BE2C (cell line): ENCODE measurements at regions not wholly inside any gene's neighbourhood (a gene's known extent, or its start where the extent isn't known, plus 50 kb on each side); places are given as distances from the start of the nearest gene placed in this dataset.
"Not testable (repeated sequence)": the region's sequence is repeated elsewhere in the genome, so short reads cannot be mapped to it uniquely, and the experiment has no call there.

Experiments used
- DNase-seq: peaks from one replicate; pipeline ENCODE4 v3.0.0-alpha.2; 2020
- H3K27me3 ChIP-seq: fragments of 250-450 bp; sonication (Bioruptor Pico); 2 replicates; pipeline ENCODE4 v1.5.1; 2020; ENCODE audit warnings: mild to moderate bottlenecking
- H3K36me3 ChIP-seq: fragments of 250-450 bp; sonication (Bioruptor Pico); 2 replicates; pipeline ENCODE4 v1.5.1; 2020; ENCODE audit warnings: mild to moderate bottlenecking
- H3K4me1 ChIP-seq: fragments of 250-450 bp; sonication (Bioruptor Pico); 2 replicates; pipeline ENCODE4 v1.5.1; 2020
- H3K4me3 ChIP-seq: 2 replicates; pipeline ENCODE4 v1.5.1; 2011; ENCODE audit warnings: low read depth, low read length
- H3K9me3 ChIP-seq: fragments of 250-450 bp; sonication (Bioruptor Pico); 2 replicates; pipeline ENCODE4 v1.5.1; 2020
- CTCF ChIP-seq: IDR thresholded peaks from 2 replicates; pipeline ENCODE4 v1.5.1; 2012; ENCODE audit warnings: mild to moderate bottlenecking, low read depth, low read length

GRCh38 chr18:59795882-59796281 lies 98.7 kb upstream of the CCBE1 start:
- H3K36me3 ChIP-seq, result no peaks in the 10 kb centered on the region
- no peaks in the 10 kb centered on the region for H3K9me3 ChIP-seq
- H3K4me3 ChIP-seq, result no peak overlapping the region
- no peak for TF ChIP-seq CTCF
- H3K27me3 ChIP-seq, result no peaks in the 10 kb centered on the region
- no peak for DNase-seq
- H3K4me1 ChIP-seq, result no peaks in the 10 kb centered on the region

- Histone ChIP-seq H3K9me3 (no peaks in the 10 kb centered on the region), H3K36me3 (no peaks in the 10 kb centered on the region), H3K27me3 (no peaks in the 10 kb centered on the region), H3K4me3 (no peak overlapping the region), H3K4me1 (no peaks in the 10 kb centered on the region)
- no peak for DNase-seq
- TF ChIP-seq CTCF, result no peak
Observed at GRCh38 chr18:59792353-59792752, 95.1 kb upstream of the CCBE1 start.

DNA sequence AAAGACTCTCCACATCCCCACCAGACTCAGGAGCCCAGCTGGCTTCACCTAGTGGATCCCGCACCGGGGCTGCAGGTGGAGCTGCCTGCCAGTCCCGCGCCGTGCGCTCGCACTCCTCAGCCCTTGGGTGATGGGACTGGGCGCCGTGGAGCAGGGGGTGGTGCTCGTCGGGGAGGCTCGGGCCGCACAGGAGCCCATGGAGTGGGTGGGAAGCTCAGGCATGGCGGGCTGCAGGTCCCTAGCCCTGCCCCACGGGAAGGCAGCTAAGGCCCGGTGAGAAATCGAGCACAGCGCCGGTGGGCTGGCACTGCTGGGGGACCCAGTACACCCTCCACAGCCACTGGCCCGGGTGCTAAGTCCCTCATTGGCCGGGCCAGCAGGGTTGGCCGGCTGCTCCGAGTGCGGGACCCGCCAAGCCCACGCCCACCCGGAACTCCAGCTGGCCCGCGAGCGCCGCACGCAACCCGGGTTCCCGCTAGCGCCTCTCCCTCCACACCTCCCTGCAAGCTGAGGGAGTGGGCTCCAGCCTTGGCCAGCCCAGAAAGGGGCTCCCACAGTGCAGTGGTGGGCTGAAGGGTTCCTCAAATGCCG lies 93.2 kb upstream of the CCBE1 start:
- DNase-seq, H3K27me3 ChIP-seq, H3K9me3 ChIP-seq, H3K4me1 ChIP-seq, H3K4me3 ChIP-seq, H3K36me3 ChIP-seq: not testable (repeated sequence)

DNA sequence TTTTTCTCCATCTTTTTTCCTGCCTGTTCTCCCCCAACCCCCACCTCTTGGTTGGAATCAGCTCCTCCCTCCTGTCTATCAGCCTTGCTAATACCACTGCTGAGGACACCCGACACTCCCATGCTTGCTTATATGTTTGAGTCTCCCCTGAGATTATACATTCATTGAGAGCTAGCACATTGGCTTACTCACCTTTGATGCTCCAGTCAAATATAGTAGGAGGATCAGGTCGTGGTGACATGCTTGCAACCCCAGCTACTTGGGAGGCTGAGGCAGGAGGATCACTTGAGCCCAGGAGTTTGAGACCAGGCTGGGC lies 91.5 kb upstream of the CCBE1 start:
- no peak for DNase-seq

DNA sequence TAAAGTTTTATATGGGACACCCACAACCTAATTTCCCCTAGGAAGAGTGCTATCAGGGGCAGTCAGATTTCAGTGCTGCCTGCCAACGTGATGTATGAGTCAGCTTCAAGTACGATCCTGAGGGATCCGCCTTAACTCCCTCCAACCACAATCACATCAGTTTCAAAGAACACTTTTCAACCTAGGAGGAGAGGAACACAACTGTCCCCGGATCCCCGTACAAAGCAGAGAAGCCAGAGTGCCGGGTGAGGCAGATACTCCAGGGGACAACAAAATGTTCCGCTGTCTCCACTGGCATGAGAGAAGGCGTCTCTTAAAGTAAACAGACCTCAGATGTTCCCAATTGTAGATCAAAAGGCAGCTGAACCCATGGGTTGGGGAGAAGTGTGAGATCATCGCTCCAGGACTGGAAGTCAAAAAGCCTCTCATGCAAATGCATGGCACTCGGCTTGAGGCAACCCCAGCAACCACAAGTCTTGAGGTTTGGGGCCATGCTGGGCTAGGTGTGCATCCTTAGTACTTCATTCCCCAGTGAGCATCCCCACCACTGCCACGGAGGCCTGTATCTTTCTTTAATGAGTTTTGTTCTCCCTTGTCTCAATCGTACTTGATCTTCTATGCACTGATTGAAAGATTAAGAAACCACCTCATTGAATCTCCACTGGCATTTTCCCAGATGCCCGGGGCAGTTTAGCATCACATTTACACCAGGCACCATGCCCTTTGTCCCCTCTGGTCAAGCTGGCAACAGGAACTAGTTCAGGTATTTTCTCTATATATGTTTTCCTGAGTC lies 91.0 kb upstream of the CCBE1 start:
- H3K4me1 ChIP-seq, result no peaks in the 10 kb centered on the region
- H3K27me3 ChIP-seq, result no peaks in the 10 kb centered on the region
- no peak for DNase-seq
- TF ChIP-seq CTCF, result no peak
- no peaks in the 10 kb centered on the region for H3K36me3 ChIP-seq
- no peak overlapping the region for H3K4me3 ChIP-seq
- H3K9me3 ChIP-seq, result no peaks in the 10 kb centered on the region

More for the DNA sequence above, 91.5 kb upstream of the CCBE1 start:
- no peak for TF ChIP-seq CTCF
- Histone ChIP-seq H3K27me3 (no peaks in the 10 kb centered on the region), H3K9me3 (no peaks in the 10 kb centered on the region), H3K36me3 (no peaks in the 10 kb centered on the region), H3K4me3 (no peak overlapping the region), H3K4me1 (no peaks in the 10 kb centered on the region)

GRCh38 chr18:59784694-59785093 lies 87.5 kb upstream of the CCBE1 start:
- TF ChIP-seq CTCF, result no peak
- Histone ChIP-seq H3K36me3 (no peaks in the 10 kb centered on the region), H3K27me3 (no peaks in the 10 kb centered on the region), H3K9me3 (no peaks in the 10 kb centered on the region), H3K4me3 (no peak overlapping the region), H3K4me1 (no peaks in the 10 kb centered on the region)
- DNase-seq, result no peak
